ENCODE measurements at regions not wholly inside any gene's neighbourhood (a gene's known extent, or its start where the extent isn't known, plus 50 kb on each side); places are given as distances from the start of the nearest gene placed in this dataset.
"Not testable (repeated sequence)": the region's sequence is repeated elsewhere in the genome, so short reads cannot be mapped to it uniquely, and the experiment has no call there.

DNA sequence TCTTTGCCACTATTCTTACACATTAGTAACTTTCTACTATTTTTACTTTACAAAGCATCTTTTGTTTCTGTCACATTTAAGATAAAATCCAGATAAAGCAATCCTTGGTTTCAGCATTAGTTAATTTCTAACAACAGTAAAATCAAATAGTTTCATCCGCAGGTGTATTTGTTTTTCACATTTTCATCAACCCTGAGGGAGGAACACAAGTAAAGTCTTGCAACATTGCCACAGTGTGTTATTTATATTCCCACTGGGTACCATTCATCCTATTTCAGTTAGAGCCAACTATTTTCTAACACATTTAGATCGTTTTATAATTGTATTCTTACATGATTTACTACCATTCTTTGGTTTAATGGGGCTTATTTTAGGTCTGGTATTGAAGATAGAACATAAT, 908.7 kb upstream of the CITED2 start:
- DNase-seq: no peak

DNA sequence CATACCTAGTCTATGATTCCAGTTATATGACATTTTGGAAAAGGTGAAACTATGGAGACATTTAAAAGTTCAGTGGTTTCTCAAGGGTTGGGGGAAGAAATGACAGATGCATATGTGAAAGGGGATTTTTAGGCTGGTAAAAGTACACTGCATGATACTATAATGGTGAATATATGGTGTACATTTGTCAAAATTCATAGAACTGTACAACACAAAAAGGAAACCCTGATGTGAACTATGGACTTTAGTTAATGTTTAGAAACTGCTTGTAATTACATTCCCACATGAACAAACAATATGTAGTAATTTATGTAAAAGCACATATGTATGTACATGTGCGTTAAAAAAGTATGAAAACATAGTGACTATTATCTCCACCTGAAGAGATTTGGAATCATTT, 907.3 kb upstream of the CITED2 start:
- DNase-seq: no peak

DNA sequence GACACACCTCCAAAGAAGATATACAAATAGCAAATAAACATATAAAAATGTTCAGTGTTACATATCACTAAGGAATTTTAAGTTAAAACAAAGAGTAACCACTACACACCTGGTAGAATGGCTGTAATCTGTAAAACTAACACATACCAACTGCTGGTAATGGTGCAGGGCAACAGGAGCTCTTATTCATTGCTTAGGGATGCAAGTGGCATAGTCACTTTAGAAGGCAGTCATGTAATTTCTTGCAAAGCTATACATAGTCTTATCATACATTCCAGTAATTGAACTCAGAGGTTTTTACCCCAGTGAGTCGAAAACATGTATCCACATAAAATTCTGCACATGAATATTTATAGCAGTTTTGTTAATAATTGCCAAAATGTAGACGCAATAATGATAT, 906.8 kb upstream of the CITED2 start:
- DNase-seq: no peak

DNA sequence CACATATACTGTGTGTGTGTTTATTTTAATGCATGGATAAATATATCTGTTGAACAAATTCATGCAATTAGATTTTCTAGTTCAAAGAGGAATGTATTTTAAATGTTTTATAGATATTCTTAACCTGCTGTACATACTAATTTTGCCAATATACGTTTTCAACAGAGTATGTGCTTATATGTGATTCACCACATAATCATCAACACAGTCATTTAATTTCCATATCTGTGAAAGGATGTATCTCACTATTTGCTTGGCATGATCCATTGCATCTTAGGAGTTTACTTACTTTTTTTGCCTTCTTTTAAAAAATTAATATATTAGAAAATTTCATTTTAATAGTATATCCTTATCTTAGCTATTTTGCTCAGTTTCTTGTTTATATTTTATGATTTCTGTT, 902.3 kb upstream of the CITED2 start:
- DNase-seq: no peak

DNA sequence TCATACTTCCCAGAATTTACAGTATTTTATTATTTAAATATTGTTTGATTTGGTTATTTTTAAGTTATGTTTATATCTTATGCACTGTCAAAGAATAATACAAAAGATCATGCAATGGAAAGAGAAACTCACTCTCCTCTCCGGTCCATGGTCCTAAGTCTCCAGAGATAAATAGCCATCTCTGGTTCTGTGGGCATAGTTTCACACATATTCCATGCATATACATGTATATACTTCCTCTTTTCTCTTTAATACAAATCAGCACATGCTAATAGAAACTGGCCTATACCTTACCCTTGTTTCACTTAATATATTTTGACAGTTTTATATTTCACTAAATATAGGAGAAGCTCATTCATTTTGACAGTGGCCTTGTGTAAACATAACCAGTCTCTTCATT, 901.7 kb upstream of the CITED2 start:
- no peak for DNase-seq

DNA sequence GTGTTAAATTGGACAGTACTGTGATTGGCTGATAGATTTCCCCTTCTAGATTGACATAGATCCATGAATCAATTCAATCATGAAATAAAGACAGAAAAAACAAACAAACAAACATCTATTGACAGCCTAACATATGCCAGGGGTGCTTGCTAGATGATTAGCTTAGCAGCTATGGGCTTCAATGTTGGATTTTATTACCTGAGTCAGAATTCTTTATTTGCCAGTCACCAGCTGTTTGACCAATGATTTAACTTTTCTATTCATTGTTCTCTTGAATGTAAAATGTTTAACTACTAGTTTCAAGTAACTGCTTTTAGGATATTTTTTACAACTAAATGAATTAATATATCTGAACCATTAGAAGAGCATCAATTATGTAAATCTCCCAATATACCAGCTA, 901.3 kb upstream of the CITED2 start:
- DNase-seq: no peak

DNA sequence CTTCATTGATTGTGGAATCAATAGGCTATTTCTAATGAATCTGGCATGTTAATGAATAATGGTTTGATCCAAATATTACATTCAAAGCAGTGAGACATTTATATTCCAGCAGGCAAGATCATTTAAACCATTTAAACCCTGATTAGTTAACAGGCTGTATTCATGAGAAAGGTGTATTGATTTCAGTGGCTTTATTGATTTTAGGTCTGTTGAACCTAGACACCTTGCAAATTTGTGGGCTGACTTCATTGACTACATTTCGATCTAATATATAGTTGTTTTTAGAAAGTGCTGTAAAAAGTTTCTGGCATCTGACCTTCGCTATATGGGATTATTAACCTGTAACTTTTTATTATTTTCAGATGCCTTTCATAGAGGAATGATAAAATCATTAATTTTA, 900.1 kb upstream of the CITED2 start:
- DNase-seq: no peak

DNA sequence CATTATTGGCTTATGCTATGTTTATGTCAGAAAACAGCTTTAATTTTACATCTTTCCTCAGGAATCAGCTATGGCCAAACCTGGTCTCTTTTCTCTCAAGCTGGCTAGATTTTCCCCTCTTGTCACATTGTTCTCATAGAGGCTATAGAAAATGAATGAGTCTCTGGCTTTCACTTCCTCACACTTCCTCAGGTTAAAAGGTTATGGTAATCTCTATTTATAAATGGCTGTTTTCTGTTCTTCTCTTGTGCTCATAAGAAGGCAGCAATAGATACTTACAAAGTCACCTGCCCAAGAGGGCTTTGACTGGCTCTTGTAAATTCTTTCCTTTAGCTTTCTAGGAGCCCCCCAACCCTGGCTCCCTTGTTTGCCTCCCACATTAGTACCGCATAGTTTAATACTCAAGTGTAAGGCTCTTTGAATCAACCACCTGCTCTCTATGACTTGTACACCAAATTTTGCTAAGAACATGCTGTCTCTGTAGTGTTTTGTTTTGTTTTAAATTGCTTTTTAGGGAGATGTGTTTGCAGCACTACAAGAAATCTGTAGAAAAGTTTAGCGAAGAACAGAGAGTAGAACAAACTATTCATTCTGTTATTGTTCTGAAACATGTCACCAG, 897.4 kb upstream of the CITED2 start:
- no peak for DNase-seq

DNA sequence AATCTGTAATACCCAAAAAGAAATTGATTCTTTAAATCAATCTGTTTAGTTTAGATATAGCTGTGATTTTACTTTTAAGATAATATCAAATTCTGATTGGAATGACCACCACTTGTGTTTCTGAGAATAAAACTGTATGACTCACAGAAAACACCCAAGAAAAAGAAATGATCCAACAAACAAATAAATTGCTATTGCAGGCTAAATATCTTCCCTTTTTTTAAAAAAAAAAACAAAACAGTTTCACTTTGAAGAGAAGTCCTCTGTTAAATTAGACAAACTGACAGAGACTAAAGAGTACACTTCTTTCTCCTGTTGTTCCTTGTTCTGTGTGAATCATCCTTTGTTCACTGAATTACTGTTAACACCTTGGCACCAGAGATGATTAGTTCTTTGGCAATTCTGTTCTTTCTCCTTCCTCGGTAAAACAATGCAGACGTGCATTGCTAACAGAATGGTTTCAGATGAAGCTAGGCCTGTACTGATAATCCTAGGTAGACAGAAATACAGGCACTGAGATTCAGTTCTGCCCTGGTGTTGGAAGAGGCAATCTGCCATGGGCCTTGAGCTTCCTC, 895.2 kb upstream of the CITED2 start:
- no peak for DNase-seq

DNA sequence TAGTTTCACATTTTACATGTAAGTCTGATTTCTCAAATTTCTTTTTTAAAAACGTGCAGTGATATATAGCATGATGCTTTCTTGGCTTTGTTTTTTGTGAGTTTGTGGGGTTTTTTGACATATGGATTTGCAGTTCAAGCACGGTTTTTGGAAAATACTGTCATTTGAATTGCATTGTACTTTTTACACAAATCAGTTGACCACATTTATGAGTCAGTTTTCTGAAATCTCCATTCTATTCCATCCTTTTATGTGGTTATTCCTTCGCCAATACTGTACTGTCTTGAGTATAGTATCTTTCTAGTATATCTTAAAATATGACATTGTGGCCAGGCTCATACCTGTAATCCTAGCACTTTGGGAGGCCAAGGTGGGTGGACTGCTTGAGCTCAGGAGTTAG, 890.0 kb upstream of the CITED2 start:
- DNase-seq: no peak

DNA sequence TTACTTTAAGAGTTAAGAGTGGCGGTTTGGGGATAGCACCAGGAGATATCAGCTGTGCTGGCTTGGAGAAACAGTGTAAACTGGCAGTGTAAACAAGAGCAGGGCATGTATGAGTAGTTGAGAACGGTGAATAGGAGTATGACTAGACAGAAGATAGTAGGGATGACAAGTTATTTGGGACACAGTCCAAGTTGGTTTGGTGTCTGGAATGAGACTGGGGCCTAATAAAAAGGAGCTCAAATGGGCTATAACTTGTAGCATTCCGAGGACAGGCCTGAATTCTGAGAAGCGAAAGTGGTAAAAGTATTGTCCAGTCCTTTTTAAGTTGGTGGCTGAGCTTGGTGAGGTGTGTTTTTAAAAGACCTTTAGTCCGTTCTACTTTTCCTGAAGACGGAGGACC, 883.9 kb upstream of the CITED2 start:
- not testable (repeated sequence) for DNase-seq

DNA sequence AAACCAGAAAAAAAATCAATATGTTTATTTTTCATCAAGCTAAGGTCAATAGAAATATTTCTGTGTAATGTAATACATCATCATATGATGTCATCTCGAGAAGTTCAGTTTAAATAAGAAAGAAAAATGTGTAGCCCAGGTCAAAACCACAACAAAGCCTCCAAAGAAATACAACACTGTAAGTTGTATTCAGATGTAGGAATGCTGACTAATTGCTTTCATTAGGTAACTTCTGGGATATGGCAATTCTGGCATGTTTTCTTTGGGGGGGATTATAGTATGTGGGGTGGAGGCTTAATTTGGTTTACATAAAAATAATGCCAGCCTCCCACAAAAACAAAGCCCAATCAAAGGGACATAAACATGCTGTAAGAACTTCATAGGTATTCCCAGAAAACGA, 881.8 kb upstream of the CITED2 start:
- no peak for DNase-seq

DNA sequence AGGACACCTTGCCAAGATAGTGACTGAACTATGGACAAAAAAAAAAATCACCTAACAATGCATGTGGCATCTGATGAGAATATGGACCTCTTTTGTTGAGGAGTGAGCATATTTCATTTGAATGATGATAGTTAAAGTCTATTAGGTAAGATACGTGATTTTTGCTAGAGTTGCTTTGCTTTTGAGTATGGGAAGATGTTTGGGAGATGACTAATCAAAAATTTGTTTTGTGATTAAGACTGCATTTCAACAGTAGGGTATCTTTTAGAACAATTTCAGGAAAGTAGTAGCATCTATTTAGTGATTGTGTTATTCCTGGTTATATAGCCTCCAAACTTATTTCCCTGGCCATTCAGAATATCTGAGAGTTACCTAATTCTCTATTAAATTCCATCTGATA, 878.6 kb upstream of the CITED2 start:
- DNase-seq: no peak

DNA sequence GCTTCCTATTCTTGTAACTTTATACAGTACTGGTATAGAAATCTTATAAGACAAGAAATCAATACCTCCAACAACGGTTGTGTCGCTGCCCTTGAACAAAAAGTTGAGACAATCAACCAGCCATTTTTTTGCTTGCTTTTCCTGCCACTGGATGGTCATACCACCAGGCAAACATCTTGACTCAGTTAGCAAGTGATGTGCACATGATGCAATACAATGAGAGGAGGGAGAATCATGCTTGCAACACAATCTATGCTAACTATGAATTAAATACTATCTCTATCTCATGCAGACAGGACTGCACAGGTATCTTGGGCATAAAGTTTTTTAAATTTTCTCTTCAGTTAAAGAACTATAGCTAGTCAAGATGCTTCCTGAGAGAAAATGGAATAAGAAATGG, 877.7 kb upstream of the CITED2 start:
- no peak for DNase-seq

DNA sequence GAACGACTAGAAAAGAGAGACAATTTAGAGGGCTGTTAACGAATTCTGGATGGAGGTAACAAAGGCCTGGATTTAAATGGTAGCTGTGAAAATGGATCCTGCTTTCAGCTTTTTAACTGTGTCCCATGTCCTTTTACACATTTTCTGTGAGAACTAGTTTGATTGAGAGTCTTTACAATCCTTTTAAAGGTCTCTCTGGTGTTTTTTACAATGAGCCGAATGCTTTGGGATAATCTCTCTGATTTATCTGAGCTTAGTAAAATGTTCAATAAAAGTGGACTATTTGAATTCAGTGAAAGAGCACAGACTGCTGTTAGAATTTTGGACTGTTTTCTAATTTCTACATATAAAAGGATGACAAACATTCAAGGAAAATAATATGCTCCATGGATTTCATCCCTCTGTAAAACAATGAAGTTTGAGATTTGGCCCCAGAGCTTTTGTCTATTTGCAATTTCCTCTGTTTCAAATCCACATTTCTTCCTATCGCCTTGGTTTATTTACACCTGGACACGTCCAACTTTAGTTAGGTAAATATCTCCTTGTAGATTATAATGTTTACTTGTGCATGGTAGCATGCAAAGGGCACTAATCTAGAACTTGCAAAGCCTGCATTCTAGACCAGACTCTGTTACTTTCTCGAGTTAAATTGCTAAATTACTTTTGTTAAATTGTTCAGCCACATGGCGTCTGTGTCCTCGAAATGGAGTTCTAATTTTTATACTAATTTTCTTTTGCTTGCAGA, 871.0 kb upstream of the CITED2 start:
- no peak for DNase-seq

DNA sequence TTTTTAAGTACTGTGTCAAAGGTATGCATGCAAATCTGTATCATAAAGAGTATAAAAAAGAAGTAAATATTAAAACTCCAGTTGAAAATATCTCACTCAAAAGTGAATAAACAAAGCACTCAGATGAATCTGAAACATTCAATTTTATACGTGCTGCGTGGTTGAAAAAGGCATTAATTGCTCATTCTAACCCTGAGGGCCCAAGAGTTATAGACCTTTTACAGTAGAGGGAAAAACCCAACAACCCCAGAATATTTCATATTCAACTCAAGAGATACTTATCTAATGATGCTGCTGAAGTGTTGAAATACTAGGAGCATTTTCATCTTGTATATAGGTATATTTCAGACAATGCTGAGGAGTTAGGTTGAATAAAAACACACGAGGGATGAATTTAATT, 862.8 kb upstream of the CITED2 start:
- DNase-seq: no peak

DNA sequence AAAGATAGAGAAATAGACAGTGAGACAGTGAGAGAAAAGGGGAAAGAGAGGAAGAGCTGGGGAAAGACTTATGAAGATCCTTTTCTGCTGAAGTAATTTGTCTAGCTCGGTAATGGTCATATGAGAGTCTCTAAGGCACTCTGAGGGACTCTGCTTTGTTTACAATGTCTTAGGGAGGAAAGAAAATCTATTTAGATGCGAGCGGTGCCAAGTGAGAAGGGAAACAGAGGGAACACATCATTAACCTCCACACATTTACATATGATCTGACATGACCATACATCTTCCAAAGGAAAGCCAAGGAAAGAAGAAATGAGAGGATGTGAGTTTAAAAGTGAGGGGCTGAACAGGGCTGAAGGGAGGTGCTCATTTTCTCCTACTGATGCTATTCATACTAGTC, 862.3 kb upstream of the CITED2 start:
- no peak for DNase-seq

DNA sequence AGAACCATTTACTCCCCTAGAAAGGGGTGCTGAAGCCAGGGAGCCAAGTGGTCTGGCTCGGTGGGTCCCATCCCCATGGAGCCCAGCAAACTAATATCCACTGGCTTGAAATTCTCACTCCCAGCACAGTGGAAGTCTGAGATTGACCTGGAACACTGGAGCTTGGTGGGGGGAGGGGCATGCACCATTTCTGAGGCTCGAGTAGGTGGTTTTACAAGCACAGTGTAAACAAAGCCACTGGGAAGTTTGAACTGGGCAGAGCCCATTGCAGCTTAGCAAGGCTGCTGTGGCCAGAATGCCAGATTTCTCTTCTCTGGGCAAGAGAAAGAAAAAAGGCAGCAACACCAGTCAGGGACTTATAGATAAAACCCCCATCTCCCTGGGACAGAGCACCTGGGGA, 855.8 kb upstream of the CITED2 start:
- DNase-seq: no peak

DNA sequence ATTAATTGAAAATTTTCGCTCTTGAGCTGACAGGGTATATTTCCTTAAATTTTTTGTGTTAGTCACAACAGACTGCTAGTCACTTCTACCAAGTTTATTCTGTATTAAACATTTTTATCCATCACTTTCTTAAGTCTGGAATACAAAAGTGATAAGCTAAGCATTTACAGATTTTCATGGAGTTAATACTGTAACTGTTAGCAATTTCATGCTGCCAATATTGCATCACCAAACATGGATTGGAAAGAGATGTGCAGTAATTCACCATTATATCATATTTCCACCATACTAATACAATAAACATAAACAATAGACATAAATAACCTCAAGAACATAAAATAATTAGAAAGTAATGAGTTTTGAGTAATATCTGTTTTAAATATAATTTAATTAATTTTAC, 854.0 kb upstream of the CITED2 start:
- no peak for DNase-seq

DNA sequence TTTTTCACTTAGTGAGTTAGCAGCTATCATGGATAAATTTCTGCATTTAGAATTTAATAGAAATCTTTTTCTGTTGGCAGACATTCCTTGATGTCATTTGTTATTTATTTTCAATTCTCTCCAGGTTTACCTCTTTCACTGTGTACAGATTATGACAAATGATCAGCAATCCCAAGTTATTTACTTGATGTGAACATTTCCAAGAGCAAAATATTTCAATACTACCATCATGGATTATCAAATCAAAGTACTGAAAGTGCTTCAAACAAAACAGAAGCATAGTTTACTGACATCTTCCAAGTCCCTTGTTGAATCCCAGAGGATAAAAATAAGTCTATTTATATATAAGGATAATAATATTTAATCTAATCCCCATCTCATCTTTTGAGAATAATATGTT, 852.2 kb upstream of the CITED2 start:
- no peak for DNase-seq

DNA sequence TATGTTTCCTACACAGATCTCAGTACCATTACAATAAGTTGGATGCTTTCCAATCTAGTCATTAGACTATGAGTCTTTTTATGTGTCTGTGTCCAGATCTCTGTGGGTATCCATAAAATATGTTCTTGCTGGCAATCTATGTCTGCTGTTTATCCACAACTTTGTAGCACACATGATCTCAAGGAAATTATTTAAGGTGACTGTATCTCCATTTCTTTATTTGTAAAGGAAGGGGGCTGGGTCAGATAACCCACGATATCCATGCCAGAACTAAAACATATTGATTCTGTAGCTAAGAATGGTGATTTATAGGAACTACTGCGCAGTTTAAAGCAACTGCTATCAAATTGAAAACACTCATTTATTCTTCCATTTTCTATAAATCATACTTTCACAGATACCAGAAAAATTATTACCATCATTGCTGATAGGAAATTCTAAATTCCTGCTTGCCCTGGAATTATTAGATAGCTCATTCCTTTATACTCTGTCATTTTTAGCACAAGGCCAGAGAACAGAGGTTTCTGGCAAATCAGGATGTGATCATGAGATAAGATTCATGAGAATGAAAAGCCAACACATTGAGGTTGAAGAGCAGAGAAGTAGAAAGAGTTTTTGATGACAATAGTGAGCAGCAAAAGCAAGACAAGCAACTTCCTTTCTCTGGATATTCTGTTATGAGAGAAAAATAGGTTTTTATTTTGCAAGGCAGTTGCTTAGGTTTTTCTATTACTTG, 851.4 kb upstream of the CITED2 start:
- no peak for DNase-seq

DNA sequence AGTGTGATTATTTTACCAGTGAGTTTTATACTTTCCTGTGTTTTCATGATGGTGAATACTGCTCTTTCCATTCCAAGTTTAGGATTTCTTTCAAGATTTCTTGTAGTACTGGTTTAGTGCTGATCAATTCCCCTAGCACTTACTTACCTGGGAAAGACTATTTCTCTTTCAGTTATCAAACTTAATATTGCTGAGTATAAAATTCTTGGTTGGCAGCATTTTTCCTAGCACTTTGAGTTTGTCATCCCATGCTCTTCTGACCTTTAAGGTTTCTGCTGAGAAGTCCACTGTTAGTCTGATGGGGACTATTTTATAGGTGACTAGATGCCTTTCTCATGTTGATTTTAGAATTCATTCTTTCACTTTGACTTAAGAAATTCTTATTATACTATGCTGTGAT, 842.8 kb upstream of the CITED2 start:
- no peak for DNase-seq

DNA sequence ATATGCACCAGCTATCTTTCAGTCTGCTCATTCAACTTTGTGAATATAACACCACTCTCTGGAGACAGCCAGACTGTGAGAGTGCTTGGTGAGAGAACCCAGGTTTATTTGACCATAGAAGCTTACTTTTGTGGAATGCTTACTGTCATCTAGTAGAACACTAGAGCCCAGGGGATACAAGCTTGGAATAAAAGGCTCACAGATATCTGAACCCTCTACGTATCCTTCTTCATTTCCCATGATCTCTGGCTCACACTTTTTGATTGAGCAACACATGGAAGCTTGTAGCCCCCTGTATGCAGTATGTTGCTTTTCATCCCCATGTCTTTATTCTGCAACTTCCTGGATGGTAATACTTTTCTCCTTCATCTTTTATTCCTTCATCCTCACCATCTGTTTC, 835.3 kb upstream of the CITED2 start:
- no peak for DNase-seq

DNA sequence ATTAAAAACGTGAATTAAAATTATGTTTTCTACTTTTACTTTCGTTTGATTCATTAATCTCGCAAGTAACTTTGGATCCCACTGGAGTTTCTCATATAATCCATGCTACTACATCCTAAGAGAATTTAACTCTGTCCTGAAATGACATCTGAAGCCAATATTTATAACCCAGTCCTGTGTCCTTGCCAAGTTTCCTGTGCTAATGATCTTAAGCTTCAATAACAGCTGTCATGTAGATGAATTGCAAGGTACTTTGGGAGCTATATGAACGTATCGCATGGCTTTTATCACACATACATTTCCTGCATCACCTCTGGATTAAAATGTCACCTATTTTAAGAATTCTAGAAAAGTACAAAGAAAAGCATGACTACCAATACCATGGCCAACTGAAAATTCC, 833.8 kb upstream of the CITED2 start:
- no peak for DNase-seq
